Amniotic epithelial cell (primary cell): ENCODE measurements at regions not wholly inside any gene's neighbourhood (a gene's known extent, or its start where the extent isn't known, plus 50 kb on each side); places are given as distances from the start of the nearest gene placed in this dataset.
"Not testable (repeated sequence)": the region's sequence is repeated elsewhere in the genome, so short reads cannot be mapped to it uniquely, and the experiment has no call there.

Experiments used
- DNase-seq: peaks from one replicate; pipeline ENCODE4 v3.0.0-alpha.2; 2010; ENCODE audit warnings: low read depth

DNA sequence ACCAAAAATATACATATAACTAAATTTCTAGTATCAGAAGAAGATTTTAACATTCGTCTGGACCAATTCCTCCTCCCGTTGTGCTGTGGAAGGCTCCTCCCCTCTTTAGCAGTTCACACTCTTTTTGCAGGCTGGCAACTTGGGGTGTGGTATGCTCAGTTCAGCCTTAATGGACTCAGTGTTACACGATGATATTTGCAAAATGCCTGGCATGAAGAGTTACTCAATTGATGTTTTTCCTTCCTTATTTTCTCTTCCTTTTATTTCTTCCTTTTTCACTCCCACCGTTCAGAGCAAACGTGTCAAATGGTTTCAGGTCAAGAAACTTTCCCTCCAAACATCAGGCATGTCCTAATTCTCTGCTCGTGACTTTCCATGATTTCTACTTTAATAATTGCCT, 248.3 kb downstream of the PHF14 start:
- DNase-seq, result no peak

DNA sequence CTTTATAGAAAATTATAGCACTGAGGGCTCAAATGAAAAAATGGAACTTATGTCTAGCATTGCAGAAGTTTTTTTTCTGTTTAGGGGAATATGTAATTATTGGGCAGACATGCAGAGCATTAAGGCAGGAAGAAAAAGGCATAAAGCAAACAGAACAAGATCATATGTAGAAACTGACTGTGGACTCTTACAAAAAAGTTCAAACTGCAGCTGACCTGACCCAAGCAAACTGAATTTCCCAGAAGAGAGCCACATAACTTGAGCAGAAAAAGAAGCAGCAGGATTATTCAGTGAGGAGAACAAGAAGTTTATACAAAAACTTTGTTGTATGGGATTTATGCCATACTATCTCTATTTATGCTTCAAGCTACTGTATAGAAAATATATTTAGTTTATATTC, 250.9 kb downstream of the PHF14 start:
- DNase-seq, result no peak

DNA sequence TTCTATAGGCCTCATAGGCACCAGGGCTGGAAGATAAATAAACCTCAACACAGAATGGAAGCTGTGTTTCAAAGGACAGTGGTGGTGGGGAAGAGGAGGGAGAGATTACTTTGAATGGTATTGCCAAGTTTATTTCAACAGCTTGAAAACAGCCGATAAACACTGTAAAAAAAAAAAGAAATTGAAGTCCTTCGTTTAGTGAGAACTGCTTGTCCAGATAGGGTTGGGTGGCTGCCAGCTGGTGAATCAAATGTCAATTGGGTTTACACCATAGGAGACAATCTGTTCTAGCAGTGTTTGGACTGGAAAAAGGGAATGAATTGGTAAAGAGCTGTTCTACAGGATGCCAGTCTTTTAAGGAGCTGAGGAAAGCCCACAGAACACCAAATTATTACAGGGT, 254.8 kb downstream of the PHF14 start:
- peak; percentile 14 for DNase-seq

DNA sequence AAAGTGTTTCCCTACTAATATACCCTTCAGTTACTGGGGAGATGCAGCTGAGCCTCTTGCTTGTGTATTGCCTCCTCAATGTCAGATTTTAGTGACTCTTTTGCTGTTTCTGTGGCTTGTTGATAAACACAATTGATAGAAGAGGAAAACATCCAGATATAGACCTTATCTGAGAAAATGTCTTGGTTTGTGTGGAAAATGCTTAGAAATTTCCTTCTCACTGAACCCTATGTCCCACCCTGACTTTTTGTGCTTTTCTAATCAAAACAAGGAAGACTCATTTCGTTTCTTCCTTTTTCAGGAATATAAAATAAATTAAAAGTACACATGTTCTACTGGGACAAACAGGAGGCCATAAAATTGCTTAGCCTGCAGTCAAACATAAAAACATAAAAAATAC, 257.5 kb downstream of the PHF14 start:
- no peak for DNase-seq

DNA sequence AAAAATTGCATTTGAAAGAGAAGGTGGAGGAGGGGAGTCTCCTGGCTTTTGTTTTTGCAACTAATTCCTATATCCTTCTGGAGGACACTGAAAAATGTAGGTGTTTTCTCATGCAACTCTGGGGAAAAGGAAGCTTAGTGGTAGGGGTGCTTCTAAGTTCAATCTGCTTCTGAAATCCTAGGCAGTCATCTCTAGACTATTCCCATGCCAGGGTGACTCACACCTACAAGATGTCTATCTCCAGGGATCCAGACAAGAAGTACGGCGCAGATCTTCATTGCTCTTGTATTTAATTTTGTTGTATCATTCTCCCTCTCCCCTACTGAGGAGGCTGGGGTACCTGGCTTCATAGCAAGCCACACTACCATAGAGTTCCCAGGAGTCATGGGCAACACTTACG, 258.8 kb downstream of the PHF14 start:
- DNase-seq, result peak; percentile 3

DNA sequence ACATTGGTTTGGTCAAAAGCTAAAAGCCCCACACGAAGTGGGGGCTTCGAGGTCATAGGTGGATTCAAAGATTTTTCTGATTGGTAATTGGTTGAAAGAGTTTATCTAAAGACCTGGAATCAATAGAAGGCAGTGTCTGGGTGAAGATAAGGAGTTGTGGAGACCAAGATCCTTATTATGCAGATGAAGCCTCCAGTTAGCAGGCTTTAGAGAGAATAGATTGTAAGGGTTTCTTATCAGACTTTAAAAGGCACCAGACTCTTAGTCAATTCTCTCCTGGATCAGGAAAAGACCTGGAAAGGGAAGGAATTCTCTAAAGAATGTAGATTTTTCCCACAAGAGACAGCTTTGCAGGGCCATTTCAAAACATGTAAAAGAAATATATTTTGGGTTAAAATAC, 260.2 kb downstream of the PHF14 start:
- no peak for DNase-seq

DNA sequence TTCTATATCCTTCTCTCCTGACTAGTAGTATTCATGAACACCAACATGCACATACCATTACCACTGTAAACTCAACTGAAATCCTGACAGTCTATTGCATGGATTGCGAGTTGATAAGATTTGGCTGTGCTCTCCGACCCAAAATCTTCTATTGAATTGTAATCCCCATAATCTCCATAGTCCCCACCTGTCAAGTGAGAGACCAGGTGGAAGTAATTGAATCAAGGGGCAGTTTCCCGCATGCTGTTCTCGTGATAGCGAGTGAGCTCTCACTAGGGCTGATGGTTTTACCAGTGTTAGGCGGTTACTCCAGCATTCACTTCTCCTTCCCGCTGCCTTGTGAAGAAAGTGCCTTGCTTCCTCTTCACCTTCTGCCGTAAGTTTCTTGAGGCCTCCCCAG, 261.8 kb downstream of the PHF14 start:
- DNase-seq, result no peak

DNA sequence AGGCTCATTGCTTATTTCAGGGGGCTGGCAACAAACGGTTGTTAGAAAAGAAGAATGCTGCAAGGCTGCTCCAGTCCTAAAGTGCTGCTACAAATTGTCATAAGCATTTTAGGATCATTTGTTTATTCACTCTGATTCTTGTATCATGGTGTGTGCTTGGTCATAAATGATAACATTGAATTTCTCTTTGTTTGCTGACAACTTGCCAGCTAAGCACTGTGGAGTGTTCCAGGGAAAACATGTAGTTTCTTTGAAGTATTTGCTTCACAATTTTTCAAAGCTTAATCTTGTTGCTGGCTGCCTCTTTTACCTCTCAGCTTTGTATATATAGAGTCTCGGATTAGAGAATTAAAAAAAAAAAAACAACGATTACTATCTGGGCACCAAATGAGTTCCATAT, 263.0 kb downstream of the PHF14 start:
- no peak for DNase-seq

DNA sequence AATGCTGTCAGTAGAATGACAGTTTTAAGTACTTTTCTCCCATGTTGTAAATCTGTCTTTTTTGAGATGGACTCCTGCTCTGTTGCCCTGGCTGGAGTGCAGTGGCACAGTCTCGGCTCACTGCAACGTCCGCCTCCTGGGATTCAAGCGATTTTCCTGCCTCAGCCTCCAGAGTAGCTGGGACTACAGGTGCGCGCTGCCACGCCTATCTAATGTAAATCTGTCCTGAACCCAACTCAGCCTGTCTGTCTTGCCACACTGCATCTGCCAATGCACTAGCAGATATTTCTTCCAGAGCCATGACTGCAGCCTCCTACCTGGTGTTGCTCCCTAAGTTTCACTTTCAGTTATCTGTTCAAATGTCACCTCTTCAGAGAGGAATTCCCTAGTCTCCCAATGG, 264.1 kb downstream of the PHF14 start:
- no peak for DNase-seq

DNA sequence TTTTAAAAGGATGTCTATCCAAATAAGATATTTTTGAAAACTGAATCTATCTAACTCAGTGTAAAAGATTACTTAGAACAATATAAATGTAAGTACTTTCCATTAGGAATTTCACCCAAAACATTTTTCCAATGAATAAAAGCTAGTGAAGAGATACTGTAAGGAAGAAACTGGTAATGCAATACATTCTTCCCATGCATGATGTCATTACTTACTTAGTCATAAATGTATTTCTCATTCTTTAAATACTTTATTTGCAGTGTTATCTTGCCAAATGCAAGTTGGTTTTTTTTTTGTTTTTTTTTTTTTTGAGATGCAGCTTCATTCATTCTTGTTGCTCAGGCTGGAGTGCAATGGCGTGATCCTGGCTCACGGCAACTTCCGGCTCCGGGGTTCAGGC, 265.6 kb downstream of the PHF14 start:
- DNase-seq, result peak; percentile 2

DNA sequence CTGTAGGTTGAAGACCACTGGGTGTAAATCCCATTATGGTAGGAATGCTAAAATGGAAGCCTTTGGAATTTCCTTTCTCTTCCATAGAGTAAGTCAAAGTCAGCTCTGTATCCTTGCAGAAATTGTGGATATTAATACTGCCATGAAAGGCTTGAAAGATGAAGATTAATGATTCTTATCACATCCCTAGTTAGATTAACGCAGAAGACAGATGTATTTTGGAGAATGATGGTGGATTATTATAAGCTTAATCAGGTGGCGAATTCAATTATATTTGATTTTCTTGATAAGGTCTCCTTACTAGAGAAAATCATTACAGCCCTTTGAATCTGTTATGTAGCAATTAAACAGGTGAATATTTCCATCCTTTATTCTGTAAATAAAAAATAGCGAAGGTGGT, 270.1 kb downstream of the PHF14 start:
- no peak for DNase-seq

DNA sequence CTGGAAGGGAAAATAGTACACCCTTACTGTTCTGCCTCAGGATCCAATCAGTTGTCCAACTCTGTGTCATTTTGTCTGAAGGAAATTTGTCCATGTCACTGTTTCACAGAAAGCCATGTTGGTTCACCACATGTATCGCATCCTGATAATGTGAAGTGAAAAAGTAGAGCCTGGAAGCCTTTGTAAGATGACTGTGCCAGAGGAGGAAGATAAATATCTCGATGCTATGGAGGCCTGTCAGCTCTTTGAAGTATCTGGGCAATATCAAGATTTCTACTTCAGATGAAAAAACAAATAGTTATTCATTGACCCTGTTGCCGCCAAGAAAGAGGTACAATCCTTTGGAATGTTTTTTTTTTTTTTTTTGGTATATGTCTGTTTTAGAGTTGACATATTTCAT, 270.5 kb downstream of the PHF14 start:
- DNase-seq, result no peak

DNA sequence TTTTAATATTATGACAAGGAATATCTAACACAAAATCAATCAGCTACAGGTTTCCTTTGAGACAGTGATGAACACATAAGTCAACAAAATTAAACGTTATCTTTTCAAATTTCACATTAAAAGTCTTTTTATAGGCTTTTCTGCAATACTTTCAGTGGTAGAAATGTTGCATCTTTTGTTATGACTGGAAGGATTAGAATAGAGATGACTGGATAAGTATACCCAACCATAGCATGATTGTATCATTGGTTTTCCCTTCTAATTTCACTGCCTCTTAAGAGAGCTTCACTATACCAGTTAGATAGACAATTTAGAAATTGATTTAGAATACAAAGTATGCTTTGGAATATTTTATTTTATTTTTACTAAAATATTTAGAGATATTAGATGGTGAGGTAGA, 273.9 kb downstream of the PHF14 start:
- DNase-seq, result no peak

DNA sequence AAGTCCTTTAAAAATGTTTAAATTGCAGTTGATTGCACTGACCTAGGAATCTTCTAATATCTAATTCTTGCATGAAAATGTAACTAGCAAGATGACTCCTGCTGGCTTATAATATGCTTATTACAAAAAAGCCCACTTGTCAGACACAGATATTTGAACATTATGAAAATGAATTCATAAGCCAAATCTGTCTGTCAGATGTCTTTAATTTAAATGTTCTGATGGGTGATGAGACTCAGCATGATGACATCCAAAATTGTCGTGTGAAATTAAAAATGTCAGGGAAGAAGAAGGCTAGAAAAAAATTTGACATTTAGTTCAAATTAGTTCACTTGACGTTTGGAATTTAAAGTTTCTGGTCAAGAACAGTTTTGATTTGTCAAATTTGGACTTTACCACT, 277.8 kb downstream of the PHF14 start:
- no peak for DNase-seq

DNA sequence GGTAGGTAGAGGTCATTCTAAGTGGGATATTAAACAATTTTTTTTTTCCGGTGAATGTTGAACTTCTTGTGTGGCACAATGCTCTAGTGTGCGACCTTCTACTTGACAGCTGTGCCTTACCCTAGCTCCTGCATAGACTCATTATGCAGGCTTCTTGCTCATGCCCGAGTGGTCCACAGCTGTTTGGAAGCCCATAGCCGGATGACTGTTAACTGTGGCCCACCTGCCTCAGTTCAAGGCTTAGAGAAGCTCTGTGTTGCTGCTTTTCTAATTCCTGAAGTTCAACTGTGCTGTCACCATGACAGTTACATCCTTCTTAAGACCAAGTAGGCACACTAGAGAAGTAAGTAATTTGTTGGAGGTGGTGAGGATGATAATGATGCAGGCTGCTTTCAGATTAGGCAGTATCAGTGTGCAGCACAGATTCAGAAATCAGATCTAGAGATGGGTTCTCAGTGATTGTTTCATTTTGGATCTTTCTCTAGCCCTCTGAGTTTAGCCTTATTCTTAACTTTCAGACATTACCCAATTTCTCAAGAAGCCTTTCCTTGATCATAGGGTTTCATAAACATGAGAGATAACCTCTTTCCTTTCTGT, 278.4 kb downstream of the PHF14 start:
- DNase-seq, result no peak

DNA sequence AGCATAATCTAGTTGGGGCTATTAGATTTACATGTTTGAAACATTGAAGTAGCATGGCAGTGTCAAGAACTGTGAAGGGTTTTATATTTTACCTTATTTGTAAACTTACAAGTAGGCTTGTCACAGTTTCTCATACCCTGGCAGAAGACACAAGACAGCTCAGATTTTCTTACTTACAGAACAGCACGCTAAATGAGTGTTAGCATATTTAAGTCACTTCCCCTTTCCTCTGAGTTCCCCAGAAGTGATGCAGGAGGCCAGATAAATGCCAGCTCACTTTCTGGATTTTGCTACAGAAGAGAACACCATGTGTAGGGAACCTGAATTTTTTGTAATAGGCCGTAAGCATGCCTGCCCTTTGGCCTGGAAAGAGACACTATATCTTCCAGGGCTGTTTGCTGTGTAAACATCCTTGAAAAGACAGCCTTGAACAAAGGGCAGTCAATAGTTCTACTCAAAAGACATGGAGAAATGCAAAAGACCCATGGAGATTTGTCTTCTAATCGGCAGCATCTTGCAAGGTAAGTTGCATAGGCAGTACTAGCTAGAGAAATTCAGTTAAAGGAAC, 279.1 kb downstream of the PHF14 start:
- DNase-seq, result no peak

DNA sequence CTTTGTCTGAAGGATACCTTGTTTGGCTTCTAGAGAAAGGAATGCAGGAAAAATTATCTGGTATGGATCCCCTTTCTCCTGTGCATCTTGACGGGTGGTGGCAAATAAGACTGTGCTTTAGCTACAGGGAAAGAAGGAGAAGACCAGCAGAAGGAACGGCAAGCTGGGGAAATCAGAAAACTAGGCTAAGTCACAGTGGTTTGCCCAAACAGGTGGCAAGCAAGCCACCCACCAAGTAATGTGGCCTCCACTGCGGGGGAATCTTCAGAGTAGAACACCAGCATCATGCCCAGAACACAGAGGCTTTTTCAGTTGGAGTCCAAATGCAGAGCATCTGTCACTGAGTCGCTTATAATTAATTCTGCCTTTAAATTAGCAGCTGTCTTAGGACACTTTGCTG, 282.8 kb downstream of the PHF14 start:
- no peak for DNase-seq

DNA sequence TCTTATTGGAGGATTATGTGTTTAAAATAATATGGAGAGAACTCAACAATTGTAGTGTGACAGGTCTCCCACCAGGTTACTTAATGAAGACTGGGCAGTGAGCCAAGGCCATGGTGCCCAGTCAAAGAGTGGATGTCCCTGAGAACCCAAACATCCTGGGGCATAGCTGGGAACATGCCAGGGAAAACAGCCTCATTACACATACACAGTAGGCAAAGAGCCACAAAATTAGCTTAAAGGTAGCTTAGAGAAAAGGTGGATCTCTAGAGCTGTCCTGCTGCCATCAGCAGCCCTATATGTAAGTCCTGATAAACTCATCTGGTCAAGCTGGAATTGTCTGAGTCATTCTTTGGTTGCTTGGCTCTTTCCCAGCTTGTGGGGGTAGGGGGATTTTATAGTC, 287.8 kb downstream of the PHF14 start:
- DNase-seq, result no peak

DNA sequence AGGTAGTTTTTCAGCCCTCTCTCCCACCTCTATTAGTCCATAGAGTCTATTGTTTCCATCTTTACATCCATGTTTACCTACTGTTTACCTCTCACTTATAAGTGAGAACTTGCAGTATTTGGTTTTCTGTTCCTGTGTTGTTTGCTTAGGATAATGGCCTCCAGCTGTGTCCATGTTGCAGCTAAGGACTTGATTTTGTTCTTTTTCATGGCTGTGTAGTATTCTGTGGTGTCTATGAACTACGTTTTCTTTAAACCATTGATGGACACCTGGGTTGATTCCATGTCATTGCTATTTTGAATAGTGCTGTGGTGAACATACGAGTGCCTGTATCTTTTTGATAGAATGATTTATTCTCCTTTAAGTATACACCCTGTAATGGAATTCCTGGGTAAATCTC, 292.4 kb downstream of the PHF14 start:
- DNase-seq, result no peak

DNA sequence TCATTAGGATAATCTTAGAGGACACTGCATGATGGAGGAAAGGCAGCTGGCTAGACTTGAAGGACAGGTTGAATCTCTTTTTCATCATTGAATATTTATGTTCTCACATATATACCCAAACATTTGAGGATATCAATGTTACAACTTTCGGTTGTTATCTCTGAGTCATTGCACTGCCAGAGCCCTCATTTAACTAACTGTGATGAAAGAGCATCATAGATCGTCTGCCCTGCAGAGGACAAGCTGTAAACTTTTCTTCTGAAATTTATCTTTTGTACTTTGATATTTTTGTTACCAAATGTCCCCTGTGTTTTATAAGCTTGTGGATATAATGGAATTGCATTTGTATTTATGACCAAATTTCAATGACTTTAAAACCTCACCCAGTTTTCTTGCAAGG, 298.7 kb downstream of the PHF14 start:
- DNase-seq, result no peak

DNA sequence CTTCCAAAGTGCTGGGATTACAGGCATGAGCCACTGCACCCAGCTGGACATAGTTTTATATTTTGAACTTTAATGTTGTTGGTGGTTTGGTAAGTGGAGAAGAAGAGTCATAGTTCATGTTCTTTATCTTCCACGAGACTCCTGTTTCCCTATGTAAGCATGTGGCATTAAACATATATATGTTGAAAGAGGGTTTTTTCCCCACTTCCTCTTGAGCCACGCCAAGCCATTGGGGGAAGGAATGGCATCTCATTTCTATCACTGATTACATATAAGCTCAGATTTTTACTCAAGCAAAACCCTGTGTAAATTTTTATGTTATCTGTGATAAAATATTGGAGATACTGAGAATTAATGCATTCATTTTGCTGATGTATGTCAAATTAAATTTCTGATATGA, 300.4 kb downstream of the PHF14 start:
- DNase-seq, result no peak

DNA sequence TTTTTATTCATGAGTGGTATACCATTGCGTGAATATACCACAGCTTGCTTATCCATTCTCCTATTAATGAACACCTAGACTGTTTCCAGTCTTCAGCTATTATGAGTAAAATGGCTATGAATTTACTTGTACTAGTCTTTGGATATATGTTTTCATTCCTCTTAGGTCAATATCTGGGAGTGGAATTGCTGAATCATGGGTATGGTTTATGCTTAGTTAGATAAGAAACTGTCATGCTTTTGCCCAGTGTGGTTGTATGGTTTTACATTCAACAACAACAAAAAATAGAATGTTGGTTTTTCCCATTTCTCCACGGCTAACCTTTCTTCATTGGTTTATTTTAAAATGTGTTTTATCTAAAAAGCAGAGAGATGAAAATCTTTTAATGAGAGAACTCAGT, 308.3 kb downstream of the PHF14 start:
- no peak for DNase-seq

DNA sequence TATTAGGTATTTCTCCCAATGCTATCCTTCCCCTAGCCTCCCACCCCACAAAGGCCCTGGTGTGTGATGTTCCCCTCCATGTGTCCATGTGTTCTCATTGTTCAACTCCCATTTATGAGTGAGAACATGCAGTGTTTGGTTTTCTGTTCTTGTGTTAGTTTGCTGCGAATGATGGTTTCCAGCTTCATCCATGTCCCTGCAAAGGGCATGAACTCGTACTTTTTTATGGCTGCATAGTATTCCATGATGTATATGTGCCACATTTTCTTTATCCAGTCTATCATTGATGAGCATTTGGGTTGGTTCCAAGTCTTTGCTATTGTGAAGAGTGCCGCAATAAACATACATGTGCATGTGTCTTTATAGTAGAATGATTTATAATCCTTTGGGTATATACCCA, 309.9 kb downstream of the PHF14 start:
- not testable (repeated sequence) for DNase-seq

DNA sequence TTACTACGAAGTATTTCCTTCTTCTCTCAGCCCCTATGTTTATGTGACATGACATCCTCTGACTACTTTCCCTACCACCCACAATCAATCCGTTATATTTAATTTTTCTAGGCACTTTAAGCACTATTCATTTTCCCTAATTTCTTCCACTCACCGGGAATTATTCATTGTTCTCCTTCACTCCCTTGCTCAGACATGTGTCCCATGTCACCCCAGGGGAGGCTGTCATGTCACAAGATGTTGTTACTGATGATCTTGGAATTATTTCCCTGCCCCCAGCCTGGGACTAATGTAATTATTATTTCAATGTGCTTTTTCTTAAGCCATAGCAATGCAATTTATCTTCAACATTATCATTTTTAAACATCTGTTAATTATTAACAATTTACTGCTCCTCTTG, 317.2 kb downstream of the PHF14 start:
- DNase-seq, result no peak

DNA sequence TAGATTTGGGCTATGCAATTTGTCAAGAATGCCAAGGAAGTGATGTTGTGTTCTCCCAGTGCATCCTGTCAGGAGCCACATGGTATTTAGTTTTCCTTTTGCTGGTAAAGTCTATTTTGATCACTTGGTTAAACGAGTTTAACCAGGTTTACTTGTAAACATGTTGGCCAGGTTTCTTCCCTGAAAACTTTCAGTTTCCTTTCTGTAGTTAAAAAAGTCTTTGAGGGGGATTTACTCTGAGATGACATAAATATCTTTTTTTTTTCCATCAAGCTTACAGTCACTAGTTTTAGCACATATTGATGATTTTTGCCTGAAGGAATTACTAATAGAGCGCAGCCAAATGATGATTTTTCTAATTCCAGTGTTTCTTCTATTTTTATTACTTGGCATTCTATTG, 320.5 kb downstream of the PHF14 start:
- DNase-seq, result no peak
